ENCODE measurements at regions not wholly inside any gene's neighbourhood (a gene's known extent, or its start where the extent isn't known, plus 50 kb on each side); places are given as distances from the start of the nearest gene placed in this dataset.

DNA sequence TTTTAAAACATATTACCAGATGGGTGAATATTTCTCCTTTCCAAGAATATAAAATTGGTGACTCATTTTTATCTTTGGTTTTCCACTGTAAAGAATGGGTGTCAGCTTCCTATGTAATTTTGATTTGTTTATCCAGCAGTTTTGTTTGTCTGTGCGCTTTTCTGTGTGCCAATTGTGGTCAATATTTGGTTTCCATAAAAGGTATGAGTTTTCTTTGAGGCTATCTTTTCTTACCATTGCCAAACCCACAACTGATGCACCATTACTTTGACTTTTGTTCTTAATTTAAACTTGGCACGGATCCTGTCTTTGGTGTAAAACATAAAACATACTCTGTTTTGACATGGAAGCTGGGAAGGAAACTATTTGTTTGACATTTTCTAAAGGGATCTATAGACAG, 78.8 kb upstream of the NAV3 start:
- TF ChIP-seq, protein P1, sequence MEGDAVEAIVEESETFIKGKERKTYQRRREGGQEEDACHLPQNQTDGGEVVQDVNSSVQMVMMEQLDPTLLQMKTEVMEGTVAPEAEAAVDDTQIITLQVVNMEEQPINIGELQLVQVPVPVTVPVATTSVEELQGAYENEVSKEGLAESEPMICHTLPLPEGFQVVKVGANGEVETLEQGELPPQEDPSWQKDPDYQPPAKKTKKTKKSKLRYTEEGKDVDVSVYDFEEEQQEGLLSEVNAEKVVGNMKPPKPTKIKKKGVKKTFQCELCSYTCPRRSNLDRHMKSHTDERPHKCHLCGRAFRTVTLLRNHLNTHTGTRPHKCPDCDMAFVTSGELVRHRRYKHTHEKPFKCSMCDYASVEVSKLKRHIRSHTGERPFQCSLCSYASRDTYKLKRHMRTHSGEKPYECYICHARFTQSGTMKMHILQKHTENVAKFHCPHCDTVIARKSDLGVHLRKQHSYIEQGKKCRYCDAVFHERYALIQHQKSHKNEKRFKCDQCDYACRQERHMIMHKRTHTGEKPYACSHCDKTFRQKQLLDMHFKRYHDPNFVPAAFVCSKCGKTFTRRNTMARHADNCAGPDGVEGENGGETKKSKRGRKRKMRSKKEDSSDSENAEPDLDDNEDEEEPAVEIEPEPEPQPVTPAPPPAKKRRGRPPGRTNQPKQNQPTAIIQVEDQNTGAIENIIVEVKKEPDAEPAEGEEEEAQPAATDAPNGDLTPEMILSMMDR (IDR thresholded peaks at IDR 0.05), result no peak
- no peak for TF ChIP-seq POLR2A (IDR thresholded peaks at IDR 0.05)

Measured in thyroid gland (tissue), 4 donors.